Fibroblast of pulmonary artery (primary cell): ENCODE measurements at regions not wholly inside any gene's neighbourhood (a gene's known extent, or its start where the extent isn't known, plus 50 kb on each side); places are given as distances from the start of the nearest gene placed in this dataset.

ENCODE experiments used
- DNase-seq: peaks from one replicate; pipeline ENCODE4 v3.0.0-alpha.2; 2010; ENCODE audit warnings: low read depth
- H3K4me3 ChIP-seq: replicated peaks from 2 replicates; pipeline ENCODE4 v1.5.1; 2011; ENCODE audit warnings: low read depth, mild to moderate bottlenecking, control low read depth, low read length, moderate library complexity
- CTCF ChIP-seq: IDR thresholded peaks from 2 replicates; pipeline ENCODE4 v1.5.1; 2011; ENCODE audit warnings: mild to moderate bottlenecking, control low read depth, low read length, inconsistent platforms; ENCODE audit errors: missing control alignments

GRCh38 chr14:58749066-58749669 lies 111.4 kb downstream of the DACT1 start:
- no peak for TF ChIP-seq CTCF
- DNase-seq = peak; percentile 87
- H3K4me3 ChIP-seq = no peak overlapping the region

GRCh38 chr14:58750321-58751269 lies 112.8 kb downstream of the DACT1 start:
- no peak for TF ChIP-seq CTCF
- no peak for DNase-seq
- H3K4me3 ChIP-seq = no peak overlapping the region

- TF ChIP-seq CTCF = no peak
- DNase-seq = no peak
- no peak overlapping the region for H3K4me3 ChIP-seq
These were observed 114.0 kb downstream of the DACT1 start for GRCh38 chr14:58751788-58752187.

- DNase-seq = no peak
- TF ChIP-seq CTCF = no peak
- H3K4me3 ChIP-seq = no peak overlapping the region
These were observed 114.5 kb downstream of the DACT1 start for GRCh38 chr14:58752289-58752688.

- TF ChIP-seq CTCF = no peak
- DNase-seq = peak; percentile 44
- H3K4me3 ChIP-seq = no peak overlapping the region
These were observed 115.0 kb downstream of the DACT1 start for GRCh38 chr14:58752771-58753201.

- DNase-seq = no peak
- no peak for TF ChIP-seq CTCF
- H3K4me3 ChIP-seq = no peak overlapping the region
These were observed 117.5 kb downstream of the DACT1 start for GRCh38 chr14:58755031-58755925.
